HG03135 (cell line): ENCODE measurements at regions not wholly inside any gene's neighbourhood (a gene's known extent, or its start where the extent isn't known, plus 50 kb on each side); places are given as distances from the start of the nearest gene placed in this dataset.
"Not testable (repeated sequence)": the region's sequence is repeated elsewhere in the genome, so short reads cannot be mapped to it uniquely, and the experiment has no call there.

Source experiments
- ATAC-seq: cut with Tn5 transposase; IDR thresholded peaks from one replicate; pipeline ENCODE4 v1.9.1; 2021; ENCODE audit warnings: mild to moderate bottlenecking, moderate library complexity; ENCODE audit not compliant: unreplicated experiment

- no peak for ATAC-seq
Observed at GRCh38 chr16:66250686-66251431, 115.6 kb upstream of the CDH5 start.

- no peak for ATAC-seq
Observed at GRCh38 chr16:66247516-66248481, 118.7 kb upstream of the CDH5 start.

GRCh38 chr16:66245868-66246267 lies 120.6 kb upstream of the CDH5 start:
- no peak for ATAC-seq

- ATAC-seq, result no peak
Observed at GRCh38 chr16:66245072-66245471, 121.4 kb upstream of the CDH5 start.

- ATAC-seq, result no peak
Observed at GRCh38 chr16:66242672-66243071, 123.8 kb upstream of the CDH5 start.

GRCh38 chr16:66242206-66242605 lies 124.3 kb upstream of the CDH5 start:
- not testable (repeated sequence) for ATAC-seq

GRCh38 chr16:66240631-66241395 lies 125.7 kb upstream of the CDH5 start:
- no peak for ATAC-seq

- no peak for ATAC-seq
Observed at GRCh38 chr16:66240088-66240487, 126.4 kb upstream of the CDH5 start.

- ATAC-seq, result no peak
Observed at GRCh38 chr16:66238696-66239095, 127.8 kb upstream of the CDH5 start.

GRCh38 chr16:66236301-66236700 lies 130.2 kb upstream of the CDH5 start:
- ATAC-seq, result no peak

GRCh38 chr16:66231452-66232160 lies 134.9 kb upstream of the CDH5 start:
- no peak for ATAC-seq

- ATAC-seq, result no peak
Observed at GRCh38 chr16:66229651-66230050, 136.8 kb upstream of the CDH5 start.

GRCh38 chr16:66228792-66229191 lies 137.7 kb upstream of the CDH5 start:
- ATAC-seq, result no peak

- ATAC-seq, result no peak
Observed at GRCh38 chr16:66227766-66228530, 138.5 kb upstream of the CDH5 start.

GRCh38 chr16:66226762-66227161 lies 139.7 kb upstream of the CDH5 start:
- no peak for ATAC-seq

GRCh38 chr16:66225696-66226095 lies 140.8 kb upstream of the CDH5 start:
- no peak for ATAC-seq

- no peak for ATAC-seq
Observed at GRCh38 chr16:66224626-66225025, 141.9 kb upstream of the CDH5 start.

GRCh38 chr16:66224186-66224585 lies 142.3 kb upstream of the CDH5 start:
- ATAC-seq, result no peak

- ATAC-seq, result no peak
Observed at GRCh38 chr16:66223176-66223780, 143.2 kb upstream of the CDH5 start.
